B cell (primary cell): ENCODE measurements at regions not wholly inside any gene's neighbourhood (a gene's known extent, or its start where the extent isn't known, plus 50 kb on each side); places are given as distances from the start of the nearest gene placed in this dataset.

Experiments used
- ATAC-seq: fragments of 200-7000 bp; cut with Tn5 transposase; one replicate; pipeline ENCODE4 v1.10.0; 2021; ENCODE audit warnings: low read depth, mild to moderate bottlenecking, moderate number of reproducible peaks, moderate library complexity
- CTCF ChIA-PET: fragments of 350-600 bp; sonication (Branson Sonifier 250); formaldehyde crosslinking; loops from one replicate; lab custom pipeline; 2021; ENCODE audit warnings: antibody characterized with exemption, inconsistent platforms; lab: Charles Lee
- POLR2A ChIA-PET: fragments of 350-600 bp; sonication (Branson Sonifier 250); formaldehyde crosslinking; loops from one replicate; lab custom pipeline; 2021; ENCODE audit warnings: antibody characterized with exemption; lab: Charles Lee
- DNase-seq: peaks from one replicate; pipeline ENCODE4 v3.0.0; 2013
- H2AFZ ChIP-seq: 2 replicates; pipeline ENCODE4 v1.6.1; 2012; ENCODE audit warnings: mild to moderate bottlenecking, low read depth, low read length; ENCODE audit not compliant: insufficient read depth, poor library complexity, severe bottlenecking
- H3K27ac ChIP-seq, 2 donors: 1 replicate in 1 of 2; 2 replicates in 1 of 2; pipeline ENCODE4 v1.5.1; 2012 to 2013; ENCODE audit warnings: low read length in 2 of 2, mild to moderate bottlenecking in 2 of 2, moderate library complexity in 1 of 2
- H3K27me3 ChIP-seq, 4 experiments: fragments of 200-600 bp in 1 of 4; sonication (generic) in 1 of 4; replicated peaks in 1 of 4; 1 replicate in 2 of 4; 2 replicates in 2 of 4; pipeline versions ENCODE4 v1.6.1 to v1.7.0; 2013 to 2016; ENCODE audit warnings: low read length in 3 of 4, mild to moderate bottlenecking in 2 of 4, mixed read lengths in 1 of 4, moderate library complexity in 1 of 4; ENCODE audit not compliant: insufficient read depth in 4 of 4, control insufficient read depth in 3 of 4; ENCODE audit errors: control extremely low read depth in 1 of 4
- H3K36me3 ChIP-seq, 2 experiments: replicated peaks in 1 of 2; 1 replicate in 1 of 2; 2 replicates in 1 of 2; pipeline versions ENCODE4 v1.6.1 to v1.7.1; 2013; ENCODE audit warnings: low read length in 1 of 2; ENCODE audit not compliant: insufficient read depth in 2 of 2, control insufficient read depth in 1 of 2; ENCODE audit errors: control extremely low read depth in 1 of 2, extremely low read depth in 1 of 2
- H3K4me1 ChIP-seq, 2 donors: fragments of 200-600 bp in 1 of 2; sonication (generic) in 1 of 2; 1 replicate in 1 of 2; 2 replicates in 1 of 2; pipeline versions ENCODE4 v1.5.1 to v1.6.1; 2013 to 2017; ENCODE audit warnings: low read length in 2 of 2; ENCODE audit not compliant: control insufficient read depth in 2 of 2, insufficient read depth in 2 of 2
- H3K4me2 ChIP-seq: replicated peaks from 2 replicates; pipeline ENCODE3; 2012; ENCODE audit warnings: mild to moderate bottlenecking, low read depth, low read length; ENCODE audit not compliant: poor library complexity, severe bottlenecking
- H3K4me3 ChIP-seq, 5 experiments: fragments of 200-600 bp in 1 of 5; sonication (generic) in 1 of 5; 1 replicate in 3 of 5; 2 replicates in 2 of 5; pipeline versions ENCODE4 v1.5.1 to v1.7.0; 2011 to 2016; ENCODE audit warnings: low read length in 4 of 5, mild to moderate bottlenecking in 4 of 5, low read depth in 2 of 5, control low read depth in 1 of 5, moderate library complexity in 1 of 5; ENCODE audit not compliant: insufficient read depth in 1 of 5; ENCODE audit errors: control extremely low read depth in 1 of 5, extremely low read depth in 1 of 5
- H3K79me2 ChIP-seq: fragments of 200-600 bp; sonication (generic); one replicate; pipeline ENCODE4 v1.6.0; 2016; ENCODE audit warnings: low read length; ENCODE audit not compliant: control insufficient read depth, insufficient read depth
- H3K9ac ChIP-seq: fragments of 200-600 bp; sonication (generic); 2 replicates; pipeline ENCODE4 v1.6.1; 2017; ENCODE audit warnings: mild to moderate bottlenecking, low read length, moderate library complexity
- H3K9me3 ChIP-seq, 3 donors: one replicate each; pipeline versions ENCODE4 v1.6.1 to v1.7.1; 2013; ENCODE audit warnings: low read length in 2 of 3; ENCODE audit not compliant: control insufficient read depth in 2 of 3, insufficient read depth in 1 of 3; ENCODE audit errors: control extremely low read depth in 1 of 3
- H4K20me1 ChIP-seq: 2 replicates; pipeline ENCODE4 v1.6.0; 2012; ENCODE audit warnings: mild to moderate bottlenecking, low read length; ENCODE audit not compliant: insufficient read depth, control insufficient read depth, poor library complexity, severe bottlenecking
- H3K27ac Mint-ChIP-seq: one replicate; pipeline ENCODE4 v1.8.0; 2021; ENCODE audit warnings: mixed read lengths
- H3K27me3 Mint-ChIP-seq: one replicate; pipeline ENCODE4 v1.8.0; 2021; ENCODE audit warnings: mixed read lengths
- H3K4me1 Mint-ChIP-seq: one replicate; pipeline ENCODE4 v1.8.0; 2021; ENCODE audit warnings: mixed read lengths
- H3K4me3 Mint-ChIP-seq: one replicate; pipeline ENCODE4 v1.8.0; 2021; ENCODE audit warnings: mixed read lengths
- H3K9me3 Mint-ChIP-seq: one replicate; pipeline ENCODE4 v1.8.0; 2022; ENCODE audit warnings: mixed read lengths; ENCODE audit not compliant: insufficient read depth
- EZH2 ChIP-seq: IDR thresholded peaks from 2 replicates; pipeline ENCODE4 v1.6.1; 2012; ENCODE audit warnings: borderline replicate concordance, low read depth, mild to moderate bottlenecking, moderate library complexity, low read length; ENCODE audit not compliant: insufficient read depth, poor library complexity, severe bottlenecking
- WGBS: methylation state at CpG from one replicate; pipeline ENCODE4 v1.1.5; 2013; ENCODE audit warnings: missing lambda C conversion rate; ENCODE audit not compliant: insufficient coverage; 5-methylcytosine and 5-hydroxymethylcytosine counted together
- intact Hi-C: fragments of 100-400 bp; cut with micrococcal nuclease; formaldehyde crosslinking; loops from one replicate; pipeline ENCODE4 v1.10.0; 2022
- TF ChIP-seq, protein P1 (sequence below): fragments of 200-600 bp; IDR thresholded peaks from one replicate; pipeline ENCODE4 v1.8.0; 2022; ENCODE audit warnings: antibody characterized with exemption, mild to moderate bottlenecking

DNA sequence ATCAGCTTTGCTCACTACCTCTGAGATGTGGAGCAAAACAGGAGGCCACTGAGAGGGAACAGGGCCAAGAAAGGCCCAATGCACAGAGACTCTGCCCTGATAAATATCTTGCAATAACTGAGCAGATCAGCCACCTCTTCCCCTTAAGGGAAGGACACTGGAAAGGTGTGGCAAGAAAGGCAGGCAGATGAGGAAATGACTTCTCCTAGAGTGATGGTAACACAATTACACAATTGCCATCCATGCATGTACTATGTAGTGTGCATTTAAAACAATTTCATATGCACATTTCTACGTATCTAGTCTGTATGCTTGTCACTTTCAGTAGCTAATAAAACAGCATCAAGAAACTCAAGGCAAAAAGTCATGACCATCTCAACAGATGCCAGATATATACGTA, 322.5 kb downstream of the DRD1 start:
- TF ChIP-seq, protein P1, sequence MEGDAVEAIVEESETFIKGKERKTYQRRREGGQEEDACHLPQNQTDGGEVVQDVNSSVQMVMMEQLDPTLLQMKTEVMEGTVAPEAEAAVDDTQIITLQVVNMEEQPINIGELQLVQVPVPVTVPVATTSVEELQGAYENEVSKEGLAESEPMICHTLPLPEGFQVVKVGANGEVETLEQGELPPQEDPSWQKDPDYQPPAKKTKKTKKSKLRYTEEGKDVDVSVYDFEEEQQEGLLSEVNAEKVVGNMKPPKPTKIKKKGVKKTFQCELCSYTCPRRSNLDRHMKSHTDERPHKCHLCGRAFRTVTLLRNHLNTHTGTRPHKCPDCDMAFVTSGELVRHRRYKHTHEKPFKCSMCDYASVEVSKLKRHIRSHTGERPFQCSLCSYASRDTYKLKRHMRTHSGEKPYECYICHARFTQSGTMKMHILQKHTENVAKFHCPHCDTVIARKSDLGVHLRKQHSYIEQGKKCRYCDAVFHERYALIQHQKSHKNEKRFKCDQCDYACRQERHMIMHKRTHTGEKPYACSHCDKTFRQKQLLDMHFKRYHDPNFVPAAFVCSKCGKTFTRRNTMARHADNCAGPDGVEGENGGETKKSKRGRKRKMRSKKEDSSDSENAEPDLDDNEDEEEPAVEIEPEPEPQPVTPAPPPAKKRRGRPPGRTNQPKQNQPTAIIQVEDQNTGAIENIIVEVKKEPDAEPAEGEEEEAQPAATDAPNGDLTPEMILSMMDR: no peak
- no peak for TF ChIP-seq EZH2
- DNase-seq (no peak), ATAC-seq (no peak)
- H3K27me3 ChIP-seq: no peaks in the 10 kb centered on the region
- no peaks in the 10 kb centered on the region for H3K4me1 ChIP-seq
- ChIA-PET POLR2A (no interaction called here), CTCF (no interaction called here)
- peaks cover 4% of the 10 kb centered on the region for H3K27me3 Mint-ChIP-seq
- intact Hi-C loops: no loop called here
- H3K27ac ChIP-seq: no peak overlapping the region
- H3K27ac Mint-ChIP-seq: no peak overlapping the region
- H3K4me3 ChIP-seq: no peak overlapping the region
- peaks cover 0 to 3% (median 0%) of the 10 kb centered on the region in 3 donors for H3K9me3 ChIP-seq
- no peak overlapping the region for H2AFZ ChIP-seq
- H3K4me2 ChIP-seq: no peak overlapping the region
- H3K9ac ChIP-seq: no peak overlapping the region
- no peaks in the 10 kb centered on the region for H3K4me1 Mint-ChIP-seq
- H4K20me1 ChIP-seq: no peaks in the 10 kb centered on the region
- no peaks in the 10 kb centered on the region for H3K9me3 Mint-ChIP-seq
- H3K4me3 Mint-ChIP-seq: no peak overlapping the region
- H3K36me3 ChIP-seq: no peaks in the 10 kb centered on the region
- no CpG with 5 or more reads among the region's 2 CpGs for WGBS
- no peaks in the 10 kb centered on the region for H3K79me2 ChIP-seq

DNA sequence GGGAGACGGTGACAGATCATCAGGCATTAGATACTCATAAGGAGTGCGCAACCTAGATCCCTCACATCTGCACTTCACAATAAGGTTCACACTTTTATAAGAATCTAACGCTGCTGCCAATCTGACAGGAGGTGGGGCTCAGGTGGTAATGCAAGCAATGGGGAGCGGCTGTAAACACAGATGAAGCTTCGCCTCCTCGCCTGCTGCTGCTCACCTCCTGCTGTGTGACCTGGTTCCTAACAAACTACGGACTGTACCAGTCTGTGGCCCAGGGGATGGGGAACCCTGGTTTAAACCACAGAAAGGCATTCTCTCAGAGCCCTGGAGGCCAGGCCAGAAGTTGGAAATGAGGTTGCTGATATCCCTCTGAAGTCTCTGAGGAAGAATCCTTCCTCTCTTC, 323.6 kb downstream of the DRD1 start:
- H3K79me2 ChIP-seq: no peaks in the 10 kb centered on the region
- Mint-ChIP-seq H3K4me3 (no peak overlapping the region), H3K4me1 (no peaks in the 10 kb centered on the region), H3K27ac (no peak overlapping the region), H3K27me3 (peaks cover 4% of the 10 kb centered on the region), H3K9me3 (no peaks in the 10 kb centered on the region)
- H2AFZ ChIP-seq: no peak overlapping the region
- ChIA-PET CTCF (no interaction called here), POLR2A (no interaction called here)
- H3K4me3 ChIP-seq: no peak overlapping the region
- ATAC-seq (no peak), DNase-seq (no peak)
- H3K27me3 ChIP-seq: no peaks in the 10 kb centered on the region
- no peak overlapping the region for H3K9ac ChIP-seq
- H4K20me1 ChIP-seq: no peaks in the 10 kb centered on the region
- TF ChIP-seq EZH2: no peak
- TF ChIP-seq, protein P1: no peak
- peaks cover 0 to 3% (median 0%) of the 10 kb centered on the region in 3 donors for H3K9me3 ChIP-seq
- no peak overlapping the region for H3K4me2 ChIP-seq
- intact Hi-C loops: no loop called here
- H3K36me3 ChIP-seq: no peaks in the 10 kb centered on the region
- WGBS: 92% methylated on average over 5 of the region's 7 CpGs
- H3K4me1 ChIP-seq: no peaks in the 10 kb centered on the region
- no peak overlapping the region for H3K27ac ChIP-seq
